NCI-H146 treated with DMSO at 0.1 percent for 48 hours (cell line): ENCODE measurements at regions not wholly inside any gene's neighbourhood (a gene's known extent, or its start where the extent isn't known, plus 50 kb on each side); places are given as distances from the start of the nearest gene placed in this dataset.
A peak's percentile ranks its signal among the peaks of the same experiment; 100 is the strongest.
"Not testable (repeated sequence)": the region's sequence is repeated elsewhere in the genome, so short reads cannot be mapped to it uniquely, and the experiment has no call there.

Experiments
- DNase-seq: peaks from one replicate; lab custom pipeline; 2025; ENCODE audit not compliant: unreplicated experiment; lab: John Stamatoyannopoulos, UW

DNA sequence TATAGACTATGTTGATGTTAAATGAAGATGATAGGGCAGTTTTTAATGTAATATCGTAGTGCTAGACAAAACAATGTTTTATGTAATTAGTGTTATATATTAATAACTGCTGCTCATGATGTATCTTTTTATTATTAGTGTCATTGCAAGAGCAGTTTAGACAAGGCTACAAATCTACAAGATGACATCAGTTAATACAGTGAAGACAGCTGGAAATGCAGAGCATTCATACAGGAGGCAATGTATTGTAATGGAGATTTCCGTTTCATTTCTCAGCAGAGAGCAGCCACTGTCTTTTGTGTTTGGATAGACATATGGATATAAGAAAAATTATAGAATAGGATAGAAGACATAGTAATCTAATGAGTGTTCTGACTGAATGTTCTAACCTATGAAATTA, 178.0 kb downstream of the FOXG1 start:
- no peak for DNase-seq

DNA sequence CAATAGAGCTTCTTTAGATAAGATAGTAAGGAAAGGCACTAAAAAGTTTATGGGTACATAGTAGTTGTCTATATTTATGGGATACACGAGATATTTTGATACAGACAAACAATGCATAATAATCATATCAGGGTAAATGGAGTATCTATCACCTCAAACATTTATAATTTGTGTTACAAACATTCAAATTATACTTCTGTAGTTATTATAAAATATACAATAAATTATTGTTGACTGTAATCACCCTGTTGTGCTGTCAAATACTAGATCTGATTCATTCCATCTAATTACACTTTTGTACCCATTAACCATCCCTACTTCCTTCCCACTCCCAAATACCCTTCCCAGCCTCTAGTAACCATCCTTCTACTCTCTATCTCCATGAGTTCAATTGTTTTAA, 179.7 kb downstream of the FOXG1 start:
- DNase-seq, result no peak

DNA sequence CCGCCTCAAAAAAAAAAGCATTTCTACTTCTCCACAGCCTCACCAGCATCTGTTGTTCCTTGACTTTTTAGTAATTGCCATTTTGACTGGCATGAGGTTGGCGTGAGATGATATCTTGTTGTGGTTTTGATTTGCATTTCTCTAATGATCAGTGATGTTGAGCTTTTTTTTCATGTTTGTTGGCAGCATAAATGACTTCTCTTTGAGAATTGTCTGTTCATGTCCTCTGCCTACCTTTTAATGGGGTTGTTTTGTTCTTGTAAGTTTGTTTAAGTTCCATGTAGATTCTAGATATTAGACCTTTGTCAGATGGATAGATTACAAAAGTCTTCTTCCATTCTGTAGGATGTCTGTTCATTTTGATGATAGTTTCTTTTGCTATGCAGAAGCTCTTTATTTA, 182.9 kb downstream of the FOXG1 start:
- DNase-seq, result no peak

DNA sequence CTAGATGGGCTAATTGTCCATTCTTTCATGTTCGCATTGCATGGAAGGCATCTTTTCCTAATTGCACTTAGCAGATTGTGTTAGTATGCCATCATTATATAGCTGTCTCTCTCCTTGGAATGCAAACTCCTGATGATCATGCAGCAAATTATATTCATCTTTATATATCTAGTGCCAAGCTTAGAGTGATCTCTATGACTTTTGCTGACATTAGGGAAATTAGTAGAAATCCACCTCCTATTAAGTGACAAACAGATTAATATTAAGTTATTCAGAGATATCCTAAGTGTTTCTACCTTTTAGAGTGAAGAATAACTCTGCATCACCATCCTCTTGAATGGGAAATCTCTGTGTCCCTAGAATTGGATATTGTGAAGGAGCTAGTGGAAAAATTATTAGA, 185.6 kb downstream of the FOXG1 start:
- DNase-seq, result no peak

DNA sequence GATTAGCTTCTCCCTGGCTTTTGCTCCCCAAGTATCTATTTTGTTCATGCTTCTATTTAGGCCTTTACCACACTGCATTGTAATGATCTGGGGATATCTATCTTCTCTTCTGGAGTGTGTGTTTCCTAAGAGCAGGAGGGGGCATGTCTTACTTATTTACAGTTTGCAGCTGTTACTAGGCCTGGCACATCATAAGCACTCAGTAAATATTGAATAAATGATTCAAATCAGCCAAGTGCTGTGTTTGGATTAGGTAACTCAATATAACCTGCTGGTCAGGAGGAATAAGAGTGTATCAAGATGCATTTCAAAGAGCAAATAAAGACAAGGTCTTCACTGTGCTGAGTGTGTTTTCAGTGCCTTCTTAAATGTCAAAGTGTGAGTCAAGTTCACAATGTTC, 186.1 kb downstream of the FOXG1 start:
- DNase-seq, result peak; percentile 83

DNA sequence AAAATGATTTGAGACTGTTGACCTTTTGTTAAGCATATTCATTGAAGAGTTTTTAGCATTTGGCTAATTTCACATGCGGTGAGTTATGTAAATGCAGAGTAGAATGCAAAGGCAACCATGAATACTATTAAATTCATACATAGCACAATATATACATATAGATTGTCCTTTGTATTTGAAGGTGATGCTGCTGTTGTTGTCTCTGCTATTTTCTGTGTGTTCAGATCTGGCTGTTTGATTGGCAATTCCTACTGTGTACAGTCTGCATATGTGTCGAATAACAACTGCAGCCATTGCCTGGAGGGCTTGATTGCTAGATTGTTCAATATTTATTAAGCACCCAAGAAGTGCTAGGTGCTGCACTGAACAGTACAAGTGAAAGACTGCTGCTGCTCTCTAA, 187.4 kb downstream of the FOXG1 start:
- DNase-seq, result peak; percentile 27

DNA sequence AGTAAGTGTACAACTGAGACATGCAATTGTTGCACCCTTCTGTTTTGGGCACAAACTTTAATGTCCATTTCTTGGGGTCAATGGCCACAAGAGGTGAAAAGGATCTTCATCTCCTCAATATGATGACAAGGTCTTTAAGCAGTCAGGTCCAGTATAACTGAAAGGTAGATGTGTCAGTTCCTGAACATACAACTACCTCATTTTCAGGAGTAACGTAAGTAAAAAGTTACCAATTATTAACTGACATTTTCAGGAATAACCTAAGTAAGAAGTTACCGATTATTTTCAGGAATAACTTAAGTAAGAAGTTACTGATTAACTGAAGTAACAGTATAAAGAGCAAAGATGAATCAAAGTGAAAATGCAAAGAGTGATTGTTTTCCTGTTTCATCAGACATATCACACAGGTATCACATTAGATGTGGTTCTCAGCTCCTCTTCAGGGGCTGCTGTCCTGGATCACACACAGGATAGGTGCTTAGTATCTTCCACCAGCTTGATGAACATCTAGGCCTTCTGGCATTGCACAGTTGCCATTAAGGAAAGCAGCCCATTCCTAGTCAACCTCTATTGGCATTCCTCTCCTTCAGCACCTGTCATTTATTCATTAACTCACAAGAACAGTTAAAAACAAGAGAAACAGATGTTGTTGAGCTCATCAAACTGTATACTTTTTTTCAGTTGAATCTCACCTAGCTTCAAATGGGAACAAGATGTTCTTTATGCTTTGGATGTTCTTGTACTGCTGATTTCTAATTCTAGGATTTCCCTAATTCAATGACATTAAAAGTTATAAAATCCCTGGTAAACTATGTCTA, 200.0 kb downstream of the FOXG1 start:
- DNase-seq, result no peak

DNA sequence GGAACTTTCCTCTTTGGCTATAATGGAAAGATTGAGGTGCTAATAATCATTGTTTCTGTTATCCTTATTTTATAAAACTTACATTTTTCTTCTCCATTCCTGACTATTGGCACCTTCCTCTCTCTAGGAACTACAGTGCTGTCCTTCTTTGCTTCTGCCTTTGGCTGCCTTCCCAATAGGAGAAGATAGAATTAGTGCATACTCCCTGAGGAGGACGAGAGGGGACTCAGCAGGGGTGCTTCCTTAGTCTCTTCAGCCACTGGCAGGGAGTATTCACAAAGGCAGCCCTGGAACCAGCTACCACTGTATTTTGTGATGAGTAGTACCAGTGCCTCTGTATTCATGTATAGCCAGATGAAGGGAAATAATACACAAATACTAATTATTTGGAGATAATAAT, 208.5 kb downstream of the FOXG1 start:
- DNase-seq, result no peak

DNA sequence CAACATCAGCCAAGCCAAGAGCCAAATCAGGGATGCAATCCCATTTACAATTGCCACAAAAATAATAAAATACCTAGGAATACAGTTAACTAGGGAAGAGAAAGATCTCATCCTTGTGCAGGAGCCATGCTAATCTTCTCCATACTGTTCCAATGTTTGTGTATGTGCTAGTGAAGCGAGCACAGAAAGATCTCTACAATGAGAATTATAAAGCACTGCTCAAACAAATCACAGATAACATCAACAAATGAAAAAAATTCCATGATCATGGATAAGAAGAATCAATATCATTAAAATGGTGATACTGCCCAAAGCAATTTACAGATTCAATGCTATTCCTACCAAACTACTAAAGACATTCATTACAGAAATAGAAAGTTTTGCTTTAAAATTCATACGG, 215.6 kb downstream of the FOXG1 start:
- DNase-seq, result no peak

DNA sequence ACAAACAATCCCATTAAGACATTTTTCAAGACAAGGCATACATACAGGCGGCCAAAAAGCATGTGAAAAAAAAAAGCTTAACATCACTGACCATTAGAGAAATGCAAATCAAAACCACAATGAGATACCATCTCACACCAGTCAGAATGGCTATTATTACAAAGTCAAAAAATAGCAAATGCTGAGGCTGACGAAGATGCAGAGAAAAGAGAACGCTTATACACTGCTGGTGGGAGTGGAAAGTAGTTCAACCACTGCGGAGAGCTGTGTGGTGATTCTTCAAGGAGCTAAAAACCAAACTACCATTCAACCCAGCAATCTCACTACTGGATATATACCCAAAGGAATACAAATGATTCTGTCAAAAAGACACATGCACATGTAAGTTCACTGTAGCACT, 216.7 kb downstream of the FOXG1 start:
- DNase-seq, result no peak

DNA sequence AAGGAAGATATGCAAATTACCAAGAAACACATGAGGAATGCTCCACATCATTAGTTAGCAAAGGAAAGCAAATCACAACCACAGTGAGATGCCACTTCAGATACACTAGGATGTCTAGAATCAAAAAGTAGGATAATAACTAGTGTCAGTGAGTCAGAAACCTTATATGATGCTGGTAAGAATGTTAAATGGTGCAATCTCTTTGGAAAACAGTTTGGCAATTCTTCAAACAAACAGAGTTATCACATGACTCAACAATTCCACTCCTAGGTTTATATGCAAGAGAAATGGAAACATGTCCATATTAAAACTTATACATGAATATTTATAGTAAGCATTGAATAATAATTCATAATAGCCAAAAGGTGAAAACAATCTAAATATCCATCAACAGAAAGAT, 220.9 kb downstream of the FOXG1 start:
- no peak for DNase-seq

DNA sequence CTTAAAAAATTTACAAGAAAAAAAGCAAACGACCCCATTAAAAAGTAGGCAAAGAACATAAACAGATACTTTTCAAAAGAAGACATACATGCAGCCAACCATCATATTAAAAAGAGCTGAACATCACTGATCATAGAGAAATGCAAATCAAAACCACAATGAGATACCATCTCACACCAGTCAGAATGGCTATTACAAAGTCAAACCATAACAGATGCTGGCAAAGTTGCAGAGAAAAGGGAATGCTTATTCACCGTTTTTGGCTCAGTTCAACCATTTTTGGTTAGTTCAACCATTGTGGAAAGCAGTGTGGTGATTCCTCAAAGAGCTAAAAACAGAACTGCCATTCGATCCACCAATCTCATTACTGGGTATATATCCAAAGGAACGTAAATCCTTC, 230.6 kb downstream of the FOXG1 start:
- DNase-seq, result not testable (repeated sequence)

DNA sequence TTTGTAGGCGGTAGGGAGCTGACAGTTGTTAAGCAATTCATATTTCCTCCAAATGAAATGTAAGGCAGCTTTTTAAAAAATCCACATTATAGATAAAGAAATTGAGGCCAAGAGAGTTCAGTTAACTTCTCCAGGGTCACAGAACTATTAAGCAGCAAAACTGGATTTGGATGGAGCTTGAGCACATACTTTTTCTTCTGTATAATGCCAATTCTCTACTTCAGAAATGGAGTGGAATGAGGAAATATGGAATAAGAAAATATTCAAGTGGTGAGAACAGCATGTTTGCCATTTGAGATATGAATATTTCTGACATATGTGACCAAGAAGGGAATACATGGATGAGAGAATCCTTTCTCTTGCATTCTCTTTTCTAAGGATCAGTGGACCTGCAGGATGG, 233.1 kb downstream of the FOXG1 start:
- DNase-seq, result no peak

DNA sequence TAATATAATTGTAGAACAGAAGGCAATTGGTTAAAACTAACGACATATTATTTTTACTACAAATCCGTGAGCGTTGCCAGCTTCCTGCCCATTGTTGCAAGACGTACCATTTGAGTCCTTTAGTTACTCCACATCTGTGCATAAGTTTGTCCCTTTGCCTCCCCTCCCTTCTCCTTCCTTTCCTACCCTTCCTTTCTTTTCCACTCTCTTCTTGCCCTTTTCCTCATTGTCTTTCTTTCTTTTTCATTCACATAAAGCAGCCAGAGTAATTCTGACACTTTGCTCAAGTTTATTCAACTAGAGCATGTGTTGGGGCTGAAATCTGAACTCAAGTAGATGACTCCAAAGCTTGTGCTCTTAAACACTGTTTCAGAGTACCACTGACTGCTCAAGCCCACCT, 239.1 kb downstream of the FOXG1 start:
- no peak for DNase-seq

DNA sequence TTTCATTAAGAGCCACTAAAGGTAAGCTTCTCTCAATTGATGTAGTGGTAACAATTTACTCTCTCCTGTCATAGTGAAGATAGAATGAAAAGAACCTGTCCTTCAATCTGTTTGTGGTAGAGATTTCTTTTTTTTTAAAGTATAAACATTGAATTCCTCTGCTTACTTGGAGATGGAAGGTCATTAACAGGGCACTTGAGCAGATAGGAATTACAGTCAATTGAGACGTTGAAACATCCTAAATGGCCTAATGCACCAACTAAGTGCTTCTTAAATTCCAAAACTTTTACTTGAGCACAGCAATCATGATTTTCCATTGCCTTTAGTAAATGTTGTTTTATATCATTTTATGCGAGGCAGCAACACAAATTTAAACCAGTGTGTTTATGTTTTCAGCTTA, 241.4 kb downstream of the FOXG1 start:
- no peak for DNase-seq

DNA sequence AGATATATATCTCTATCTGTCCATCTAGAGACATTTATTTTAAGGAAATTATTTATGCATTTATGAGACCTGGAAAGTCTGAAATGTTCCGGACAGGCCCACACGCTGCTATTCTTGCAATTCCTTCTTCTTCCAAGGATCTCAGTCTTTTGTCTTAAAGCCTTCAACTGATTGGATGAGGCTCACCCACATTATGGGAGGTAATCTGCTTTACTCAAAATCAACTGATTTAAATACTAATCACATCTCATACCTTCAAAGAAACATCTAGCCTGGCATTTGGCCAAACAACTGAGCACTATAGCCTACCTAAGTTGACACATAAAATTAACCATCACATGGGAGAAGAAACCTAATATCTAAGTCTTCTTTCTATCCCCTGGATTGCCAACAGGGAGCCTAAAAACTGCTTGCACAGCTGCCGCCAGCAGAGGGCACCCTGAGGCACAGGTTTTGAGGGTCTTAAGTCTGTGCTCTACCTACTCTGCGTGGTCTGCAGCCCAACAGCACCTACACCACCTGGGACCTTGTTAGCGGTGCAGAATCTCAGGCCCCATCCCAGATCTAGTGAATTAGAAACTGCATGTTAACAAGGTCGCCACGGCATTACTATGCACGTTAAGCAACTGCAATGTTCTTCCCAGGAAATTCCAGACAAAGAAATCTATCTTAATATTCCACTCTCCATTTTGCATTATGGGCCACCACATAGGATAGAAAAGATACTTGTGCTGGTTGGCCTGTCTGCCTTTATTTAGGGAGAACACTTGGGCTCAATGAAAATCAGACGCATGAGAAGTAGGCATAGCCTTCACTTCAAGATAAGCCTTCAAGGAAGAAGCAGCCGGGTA, 249.7 kb downstream of the FOXG1 start:
- DNase-seq, result no peak

DNA sequence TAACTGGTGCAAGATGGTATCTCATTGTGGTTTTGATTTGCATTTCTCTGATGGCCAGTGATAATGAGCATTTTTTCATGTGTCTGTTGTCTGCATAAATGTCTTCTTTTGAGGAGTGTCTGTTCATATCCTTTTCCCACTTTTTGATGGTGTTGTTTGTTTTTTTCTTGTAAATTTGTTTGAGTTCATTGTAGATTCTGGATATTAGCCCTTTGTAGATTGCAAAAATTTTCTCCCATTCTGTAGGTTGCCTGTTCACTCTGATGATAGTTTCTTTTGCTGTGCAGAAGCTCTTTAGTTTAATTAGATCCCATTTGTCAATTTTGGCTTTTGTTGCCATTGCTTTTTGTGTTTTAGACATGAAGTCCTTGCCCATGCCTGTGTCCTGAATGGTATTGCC, 256.9 kb downstream of the FOXG1 start:
- not testable (repeated sequence) for DNase-seq

DNA sequence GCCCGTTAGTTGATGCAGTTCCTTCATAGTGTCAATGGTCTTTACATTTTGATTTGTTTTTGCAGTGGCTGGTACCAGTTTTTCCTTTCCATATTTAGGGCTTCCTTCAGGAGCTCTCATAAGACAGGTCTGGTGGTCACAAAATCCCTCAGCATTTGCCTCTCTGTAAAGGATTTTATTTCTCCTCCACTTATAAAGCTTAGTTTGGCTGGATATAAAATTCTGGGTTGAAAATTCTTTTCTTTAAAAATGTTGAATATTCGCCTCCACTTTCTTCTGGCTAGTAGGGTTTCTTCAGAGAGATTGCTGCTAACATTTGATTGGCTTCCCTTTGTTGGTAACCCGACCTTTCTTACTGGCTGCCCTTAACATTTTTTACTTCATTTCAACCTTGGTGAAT, 260.9 kb downstream of the FOXG1 start:
- DNase-seq, result not testable (repeated sequence)

DNA sequence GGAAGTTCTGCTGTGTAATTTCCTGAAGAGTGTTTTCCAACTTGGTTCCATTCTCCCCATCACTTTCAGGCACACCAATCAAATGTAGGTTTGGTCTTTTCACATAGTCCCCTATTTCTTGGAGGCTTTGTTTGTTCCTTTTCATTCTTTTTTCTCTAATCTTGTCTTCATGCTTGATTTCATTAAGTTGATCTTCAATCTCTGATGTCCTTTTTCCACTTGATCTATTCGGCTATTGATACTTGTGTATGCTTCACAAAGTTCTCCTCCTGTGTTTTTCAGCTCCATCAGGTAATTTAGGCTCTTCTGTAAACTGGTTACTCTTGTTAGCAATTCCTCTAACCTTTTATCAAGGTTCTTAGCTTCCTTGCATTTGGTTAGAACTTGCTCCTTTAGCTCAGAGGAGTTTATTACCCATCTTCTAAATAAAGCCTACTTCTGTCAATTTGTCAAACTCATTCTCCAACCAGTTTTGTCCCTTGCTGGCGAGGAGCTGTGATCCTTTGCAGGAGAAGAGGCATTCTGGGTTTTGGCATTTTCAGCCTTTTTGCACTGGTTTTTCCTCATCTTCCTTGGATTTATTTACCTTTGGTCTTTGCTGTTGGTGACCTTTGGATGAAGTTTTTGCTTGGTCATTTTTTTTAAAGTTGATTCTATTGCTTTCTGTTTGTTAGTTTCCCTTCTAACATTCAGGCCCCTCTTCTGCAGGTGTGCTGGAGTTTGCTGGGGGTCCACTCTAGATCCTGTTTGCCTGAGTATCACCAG, 261.5 kb downstream of the FOXG1 start:
- DNase-seq, result not testable (repeated sequence)

DNA sequence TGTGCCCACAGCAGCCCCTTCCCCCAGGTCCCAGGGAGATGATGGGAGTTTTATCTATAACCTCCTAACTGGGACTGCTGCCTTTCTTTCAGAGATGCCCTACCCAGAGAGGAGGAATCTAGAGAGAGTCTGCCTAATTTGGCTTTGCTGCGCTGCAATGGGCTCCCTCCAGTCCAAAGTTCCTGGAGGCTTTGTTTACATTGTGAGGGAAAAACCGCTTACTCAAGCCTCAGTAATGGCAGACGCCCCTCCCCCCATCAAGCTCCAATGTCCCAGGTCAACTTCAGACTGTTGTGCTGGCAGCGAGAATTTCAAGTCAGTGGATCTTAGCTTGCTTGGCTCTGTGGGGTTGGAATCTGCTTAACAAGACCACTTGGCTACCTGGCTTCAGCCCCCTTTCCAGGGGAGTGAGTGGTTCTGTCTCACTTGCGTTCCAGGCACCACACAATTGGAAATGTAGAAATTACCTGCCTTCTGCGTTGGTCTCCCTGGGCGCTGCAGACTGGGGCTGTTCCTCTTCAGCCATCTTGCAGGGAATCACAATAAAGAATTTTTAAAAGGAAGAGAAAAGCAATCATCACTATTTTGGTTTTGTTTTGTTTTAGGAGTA, 262.5 kb downstream of the FOXG1 start:
- no peak for DNase-seq

DNA sequence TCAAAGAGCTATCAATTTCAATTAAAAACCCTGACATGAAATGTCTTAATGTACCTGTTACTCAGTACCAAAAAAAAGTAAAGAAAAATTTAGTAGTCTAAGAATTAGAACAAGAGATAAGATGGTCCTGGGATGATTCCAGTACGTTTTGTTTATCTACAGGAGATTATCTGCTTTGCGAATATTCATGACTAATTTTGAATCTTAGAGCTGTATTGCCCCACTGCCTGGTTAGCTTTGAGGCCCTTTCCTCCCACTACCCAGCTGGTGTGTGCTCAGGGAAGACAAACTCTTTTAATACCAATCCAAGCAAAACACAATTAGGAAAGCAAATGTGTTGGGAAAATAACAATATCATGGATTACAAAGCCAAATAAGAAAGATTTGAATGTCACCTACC, 263.5 kb downstream of the FOXG1 start:
- no peak for DNase-seq
